GM21723 (cell line): ENCODE measurements at regions not wholly inside any gene's neighbourhood (a gene's known extent, or its start where the extent isn't known, plus 50 kb on each side); places are given as distances from the start of the nearest gene placed in this dataset.
"Not testable (repeated sequence)": the region's sequence is repeated elsewhere in the genome, so short reads cannot be mapped to it uniquely, and the experiment has no call there.

Experiments
- ATAC-seq: cut with Tn5 transposase; IDR thresholded peaks from one replicate; pipeline ENCODE4 v1.9.1; 2021; ENCODE audit warnings: mild to moderate bottlenecking, moderate library complexity; ENCODE audit not compliant: unreplicated experiment

- no peak for ATAC-seq
Observed at GRCh38 chr1:181324797-181325616, 158.3 kb upstream of the CACNA1E start.

GRCh38 chr1:181325765-181326164 lies 157.6 kb upstream of the CACNA1E start:
- ATAC-seq = not testable (repeated sequence)

DNA sequence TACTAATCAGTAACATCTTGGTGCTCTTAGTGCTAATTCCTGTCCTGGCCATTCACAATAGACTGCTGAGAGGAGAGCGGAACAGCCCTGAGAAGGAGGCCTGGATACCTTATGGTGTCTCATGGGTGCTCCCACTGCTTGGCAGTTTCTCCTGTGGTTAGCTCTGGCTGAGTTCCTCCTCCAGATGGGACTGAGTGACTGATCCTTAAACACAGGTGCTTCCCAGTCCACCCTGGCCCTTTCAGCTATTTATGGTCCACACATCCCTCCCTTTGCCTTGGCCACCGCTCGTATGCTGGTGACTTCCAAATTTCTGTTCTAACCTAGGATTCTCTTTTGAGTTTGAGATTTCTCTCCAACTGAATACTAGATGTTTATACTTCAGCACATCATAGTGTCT lies 157.0 kb upstream of the CACNA1E start:
- no peak for ATAC-seq

DNA sequence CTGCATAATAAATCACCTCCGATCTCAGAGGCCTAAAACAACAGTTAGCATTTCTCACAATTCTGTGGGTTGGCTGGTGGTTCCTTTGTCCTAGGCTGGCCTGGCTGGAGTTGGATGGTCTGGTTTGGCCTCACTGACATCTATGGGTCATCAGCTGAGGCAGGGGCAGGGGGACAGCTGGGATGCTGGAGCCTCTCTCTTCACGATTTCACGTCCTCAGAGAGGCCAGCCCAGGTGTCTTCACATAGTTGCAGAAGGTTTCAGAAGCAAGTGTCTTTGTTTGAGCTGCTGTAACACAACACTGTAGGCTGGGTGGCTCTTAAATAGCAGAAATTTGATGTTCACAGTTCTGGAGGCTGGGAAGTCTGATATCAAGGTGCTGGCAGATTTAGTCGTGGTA lies 155.5 kb upstream of the CACNA1E start:
- ATAC-seq = no peak

- ATAC-seq = no peak
Observed at GRCh38 chr1:181334724-181335123, 148.6 kb upstream of the CACNA1E start.

DNA sequence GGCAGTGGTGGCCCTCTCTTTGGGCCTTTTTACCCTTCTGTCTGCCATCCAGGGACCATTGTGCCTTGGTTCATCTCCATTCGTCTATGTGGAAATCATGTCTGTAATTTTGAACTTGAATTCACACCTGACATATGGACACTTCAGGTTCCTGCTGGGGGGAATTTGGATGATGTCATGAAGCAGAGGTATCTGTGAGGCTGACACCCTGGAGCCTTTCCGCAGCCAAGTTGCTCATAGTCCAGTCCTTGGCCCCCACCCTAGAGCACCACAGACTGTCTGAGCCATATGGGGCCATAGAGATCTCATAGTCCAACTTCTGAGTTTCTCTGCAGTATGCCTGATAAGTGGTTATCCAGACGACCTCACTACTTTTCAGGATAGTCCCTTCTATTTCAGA lies 147.7 kb upstream of the CACNA1E start:
- ATAC-seq = no peak

GRCh38 chr1:181341026-181341632 lies 142.2 kb upstream of the CACNA1E start:
- ATAC-seq = no peak

GRCh38 chr1:181344091-181344490 lies 139.2 kb upstream of the CACNA1E start:
- ATAC-seq = no peak

DNA sequence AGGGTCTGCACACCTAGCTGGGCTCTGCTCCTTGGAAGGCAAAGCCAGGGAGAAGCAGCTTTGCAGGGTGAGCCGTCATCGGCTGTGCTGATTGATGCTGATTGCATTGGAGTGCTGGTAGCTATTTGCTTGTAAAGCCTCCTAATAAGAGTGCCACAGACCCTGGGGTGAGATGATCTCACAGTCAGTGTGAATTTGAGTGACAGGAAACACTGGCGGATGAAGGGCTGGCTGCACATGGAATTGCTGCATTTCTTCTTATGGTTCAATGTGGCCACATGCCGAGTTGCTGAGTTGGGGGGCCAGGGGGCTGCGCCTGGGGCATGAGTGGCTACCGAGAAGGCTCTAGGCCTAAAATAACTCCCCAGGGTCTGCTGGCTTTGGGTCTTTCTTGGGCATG lies 138.2 kb upstream of the CACNA1E start:
- no peak for ATAC-seq

GRCh38 chr1:181347495-181348390 lies 135.6 kb upstream of the CACNA1E start:
- no peak for ATAC-seq

- ATAC-seq = no peak
Observed at GRCh38 chr1:181349512-181349911, 133.8 kb upstream of the CACNA1E start.

- no peak for ATAC-seq
Observed at GRCh38 chr1:181350131-181350530, 133.2 kb upstream of the CACNA1E start.

- ATAC-seq = no peak
Observed at GRCh38 chr1:181351740-181352139, 131.6 kb upstream of the CACNA1E start.

- ATAC-seq = no peak
Observed at GRCh38 chr1:181352695-181353094, 130.6 kb upstream of the CACNA1E start.

GRCh38 chr1:181353526-181353925 lies 129.8 kb upstream of the CACNA1E start:
- no peak for ATAC-seq

GRCh38 chr1:181354865-181355264 lies 128.5 kb upstream of the CACNA1E start:
- no peak for ATAC-seq

DNA sequence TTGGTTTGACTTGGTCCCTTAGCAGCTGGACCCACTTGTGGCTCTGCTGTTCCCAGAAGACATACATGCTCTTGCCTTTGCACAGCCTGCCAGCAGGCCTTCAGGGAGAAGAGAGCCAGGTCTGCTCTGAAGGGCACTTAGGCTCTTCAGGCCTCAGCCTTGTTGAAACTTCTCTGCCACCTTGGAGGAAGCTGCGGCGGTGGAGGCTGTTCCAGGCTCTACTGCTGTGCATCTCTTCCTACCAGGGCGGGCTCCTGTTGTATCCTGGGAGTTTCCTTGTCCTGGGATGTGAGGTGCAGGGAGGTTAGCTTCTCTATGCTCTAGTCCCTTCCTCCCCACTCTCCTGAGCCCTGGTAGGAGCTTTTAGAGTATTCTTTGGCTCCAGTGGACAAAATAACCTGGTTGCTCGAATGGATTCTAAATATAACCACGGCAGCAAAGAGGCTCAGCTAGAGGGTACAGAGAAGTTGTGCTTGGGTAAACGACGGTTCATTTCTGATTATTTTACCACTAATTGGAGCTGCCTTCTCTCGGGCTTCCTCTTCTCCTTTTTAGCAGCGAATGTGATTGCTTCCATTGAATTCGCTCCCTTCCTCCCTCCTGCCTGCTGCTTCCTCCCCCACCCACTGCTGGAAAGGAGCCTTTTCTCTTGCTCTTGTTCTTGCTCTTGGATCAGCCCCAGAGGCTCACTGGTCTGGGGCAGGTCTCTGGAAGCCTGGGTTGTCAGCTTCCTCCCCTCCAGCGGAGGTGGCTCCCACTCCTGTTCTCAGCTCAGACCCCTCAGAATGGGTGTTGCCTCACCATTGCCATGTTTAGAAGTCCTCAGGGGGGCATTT lies 126.6 kb upstream of the CACNA1E start:
- ATAC-seq = no peak

GRCh38 chr1:181359012-181359411 lies 124.3 kb upstream of the CACNA1E start:
- no peak for ATAC-seq

GRCh38 chr1:181364801-181365200 lies 118.5 kb upstream of the CACNA1E start:
- no peak for ATAC-seq

DNA sequence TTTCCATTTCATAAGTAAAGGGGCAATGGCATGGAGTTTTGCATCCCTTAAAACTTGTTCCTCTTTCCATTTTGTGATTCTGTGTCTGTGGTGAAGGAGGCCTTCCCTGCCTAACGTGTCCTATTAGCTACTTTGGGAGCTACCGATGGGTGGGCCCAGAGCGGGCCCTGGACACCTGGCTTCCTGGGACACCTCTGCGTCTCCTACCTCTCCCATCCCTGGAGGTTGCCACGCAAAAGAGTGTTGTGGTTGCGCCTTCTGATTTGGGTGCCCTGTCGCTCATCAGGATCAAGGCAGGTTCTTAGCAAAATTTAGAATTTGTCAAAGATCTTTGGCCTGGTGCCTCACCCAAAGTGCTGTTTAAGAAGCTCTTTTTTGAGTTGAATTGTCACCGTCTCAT lies 116.4 kb upstream of the CACNA1E start:
- no peak for ATAC-seq

GRCh38 chr1:181369416-181369815 lies 113.9 kb upstream of the CACNA1E start:
- ATAC-seq = no peak
